ENCODE measurements at regions not wholly inside any gene's neighbourhood (a gene's known extent, or its start where the extent isn't known, plus 50 kb on each side); places are given as distances from the start of the nearest gene placed in this dataset.

DNA sequence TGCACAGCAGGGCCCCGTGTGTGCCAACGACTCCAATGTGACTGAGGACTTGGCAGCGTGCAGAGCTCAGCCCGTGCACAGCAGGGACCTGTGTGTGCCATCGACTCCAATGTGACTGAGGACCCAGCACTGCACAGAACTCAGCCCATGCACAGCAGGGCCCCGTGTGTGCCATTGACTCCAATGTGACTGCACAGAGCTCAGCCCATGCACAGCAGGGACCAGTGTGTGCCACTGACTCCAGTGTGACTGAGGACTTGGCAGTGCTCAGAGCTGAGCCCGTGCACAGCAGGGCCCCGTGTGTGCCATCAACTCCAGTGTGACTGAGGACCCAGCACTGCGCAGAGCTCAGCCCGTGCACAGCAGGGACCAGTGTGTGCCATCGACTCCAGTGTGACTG, 347.8 kb upstream of the B3GAT1 start:
- TF ChIP-seq, protein P1, sequence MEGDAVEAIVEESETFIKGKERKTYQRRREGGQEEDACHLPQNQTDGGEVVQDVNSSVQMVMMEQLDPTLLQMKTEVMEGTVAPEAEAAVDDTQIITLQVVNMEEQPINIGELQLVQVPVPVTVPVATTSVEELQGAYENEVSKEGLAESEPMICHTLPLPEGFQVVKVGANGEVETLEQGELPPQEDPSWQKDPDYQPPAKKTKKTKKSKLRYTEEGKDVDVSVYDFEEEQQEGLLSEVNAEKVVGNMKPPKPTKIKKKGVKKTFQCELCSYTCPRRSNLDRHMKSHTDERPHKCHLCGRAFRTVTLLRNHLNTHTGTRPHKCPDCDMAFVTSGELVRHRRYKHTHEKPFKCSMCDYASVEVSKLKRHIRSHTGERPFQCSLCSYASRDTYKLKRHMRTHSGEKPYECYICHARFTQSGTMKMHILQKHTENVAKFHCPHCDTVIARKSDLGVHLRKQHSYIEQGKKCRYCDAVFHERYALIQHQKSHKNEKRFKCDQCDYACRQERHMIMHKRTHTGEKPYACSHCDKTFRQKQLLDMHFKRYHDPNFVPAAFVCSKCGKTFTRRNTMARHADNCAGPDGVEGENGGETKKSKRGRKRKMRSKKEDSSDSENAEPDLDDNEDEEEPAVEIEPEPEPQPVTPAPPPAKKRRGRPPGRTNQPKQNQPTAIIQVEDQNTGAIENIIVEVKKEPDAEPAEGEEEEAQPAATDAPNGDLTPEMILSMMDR (conservative IDR thresholded peaks at IDR 0.05; ENCODE audit: low read length) = no peak
- TF ChIP-seq EZH2phosphoT487 (IDR thresholded peaks at IDR 0.05; ENCODE audit: borderline replicate concordance) = no peak

Measured in Loucy (cell line).